C4-2B (cell line): ENCODE measurements at regions not wholly inside any gene's neighbourhood (a gene's known extent, or its start where the extent isn't known, plus 50 kb on each side); places are given as distances from the start of the nearest gene placed in this dataset.
A peak's percentile ranks its signal among the peaks of the same experiment; 100 is the strongest.

Source experiments
- H3K27ac ChIP-seq: fragments of 450-650 bp; 2 replicates; pipeline ENCODE4 v1.5.1; 2017
- ZFX ChIP-seq: fragments of 450-650 bp; IDR thresholded peaks from 2 replicates; pipeline ENCODE4 v1.6.1; 2017
- TF ChIP-seq, protein P1 (sequence below): fragments of 450-650 bp; conservative IDR thresholded peaks from 2 replicates; pipeline ENCODE4 v1.5.1; 2017; ENCODE audit warnings: mild to moderate bottlenecking

DNA sequence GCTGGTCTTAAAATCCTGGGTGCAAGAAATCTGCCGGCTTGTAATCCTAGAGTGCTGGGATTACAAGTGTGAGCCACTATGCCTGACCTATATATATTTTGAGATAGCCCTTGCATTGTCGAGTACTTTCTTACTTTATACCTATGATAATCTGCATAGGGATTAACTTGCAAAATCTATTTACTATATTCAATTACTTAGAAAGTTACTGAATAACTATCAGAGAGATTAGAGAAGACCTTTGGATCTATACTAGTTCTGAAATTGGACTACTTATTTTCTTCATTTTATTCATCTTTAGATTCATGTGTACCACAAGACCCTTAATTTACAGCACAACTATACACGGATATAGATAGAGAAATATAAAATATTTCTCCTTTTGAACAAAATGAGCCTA, 1766.0 kb downstream of the NCAM2 start:
- TF ChIP-seq ZFX = no peak
- TF ChIP-seq, protein P1, sequence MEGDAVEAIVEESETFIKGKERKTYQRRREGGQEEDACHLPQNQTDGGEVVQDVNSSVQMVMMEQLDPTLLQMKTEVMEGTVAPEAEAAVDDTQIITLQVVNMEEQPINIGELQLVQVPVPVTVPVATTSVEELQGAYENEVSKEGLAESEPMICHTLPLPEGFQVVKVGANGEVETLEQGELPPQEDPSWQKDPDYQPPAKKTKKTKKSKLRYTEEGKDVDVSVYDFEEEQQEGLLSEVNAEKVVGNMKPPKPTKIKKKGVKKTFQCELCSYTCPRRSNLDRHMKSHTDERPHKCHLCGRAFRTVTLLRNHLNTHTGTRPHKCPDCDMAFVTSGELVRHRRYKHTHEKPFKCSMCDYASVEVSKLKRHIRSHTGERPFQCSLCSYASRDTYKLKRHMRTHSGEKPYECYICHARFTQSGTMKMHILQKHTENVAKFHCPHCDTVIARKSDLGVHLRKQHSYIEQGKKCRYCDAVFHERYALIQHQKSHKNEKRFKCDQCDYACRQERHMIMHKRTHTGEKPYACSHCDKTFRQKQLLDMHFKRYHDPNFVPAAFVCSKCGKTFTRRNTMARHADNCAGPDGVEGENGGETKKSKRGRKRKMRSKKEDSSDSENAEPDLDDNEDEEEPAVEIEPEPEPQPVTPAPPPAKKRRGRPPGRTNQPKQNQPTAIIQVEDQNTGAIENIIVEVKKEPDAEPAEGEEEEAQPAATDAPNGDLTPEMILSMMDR = no peak
- H3K27ac ChIP-seq = no peak overlapping the region

DNA sequence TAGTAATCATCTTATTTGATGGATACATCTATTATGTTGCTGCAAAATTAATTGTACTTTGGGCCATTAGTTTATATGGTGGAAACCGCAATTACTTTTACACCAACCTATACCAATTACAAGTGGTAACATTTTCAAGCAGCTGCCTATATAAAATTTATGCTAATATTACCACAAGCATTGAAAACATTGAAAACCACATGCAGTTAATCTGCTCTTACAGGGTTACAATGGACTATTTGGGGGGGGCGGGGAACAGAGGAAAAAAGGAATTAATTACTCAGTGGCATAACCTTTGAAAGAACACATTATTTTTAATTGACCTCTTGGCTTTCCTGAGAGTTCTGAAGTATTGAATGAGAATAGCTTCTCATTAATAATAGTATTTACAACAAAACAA, 1793.2 kb downstream of the NCAM2 start:
- no peak overlapping the region for H3K27ac ChIP-seq
- no peak for TF ChIP-seq ZFX
- TF ChIP-seq, protein P1 = no peak

DNA sequence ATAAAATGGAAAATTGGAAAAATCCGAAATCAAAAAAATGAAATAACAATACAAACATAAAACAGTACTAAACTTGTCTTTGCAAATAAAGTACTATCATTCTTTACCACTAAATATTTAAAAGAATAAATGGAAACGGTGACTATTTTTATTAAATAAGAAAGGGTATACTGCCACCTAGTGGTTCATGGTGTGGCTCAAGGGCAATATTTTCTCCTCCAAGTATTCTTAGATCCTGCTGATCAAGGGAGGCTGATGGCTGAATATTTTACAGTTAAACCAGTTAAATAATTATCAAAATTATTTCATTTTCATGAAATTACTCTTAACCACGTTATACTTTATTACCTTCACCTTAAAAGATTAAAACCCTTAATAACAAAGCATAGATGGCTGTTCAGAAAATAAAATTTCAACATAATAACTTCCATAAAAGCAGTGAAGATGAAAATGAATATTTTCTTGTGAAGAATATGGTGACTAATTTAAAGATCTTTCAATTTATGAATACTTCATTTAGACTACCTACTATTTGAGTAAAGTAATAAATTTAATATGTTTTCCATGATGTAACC, 1793.9 kb downstream of the NCAM2 start:
- H3K27ac ChIP-seq = no peak overlapping the region
- no peak for TF ChIP-seq ZFX
- TF ChIP-seq, protein P1 = peak; percentile 76

DNA sequence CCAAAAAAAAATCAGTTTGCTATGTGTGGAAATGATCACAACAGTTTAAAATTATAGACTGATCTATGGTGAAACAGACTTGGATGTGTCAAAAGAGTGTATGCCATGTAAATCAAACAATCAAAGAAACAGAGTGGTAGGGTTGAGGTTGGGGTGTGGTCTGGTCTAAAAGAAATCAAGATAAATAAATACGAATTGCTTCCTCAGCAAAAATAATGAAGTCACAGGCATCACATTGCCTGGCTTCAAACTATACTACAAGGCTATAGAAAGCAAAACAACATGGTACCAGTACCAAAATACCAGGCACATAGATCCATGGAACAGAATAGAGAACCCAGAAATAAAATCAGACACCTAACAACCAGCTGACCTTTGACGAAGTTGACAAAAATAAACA, 1796.9 kb downstream of the NCAM2 start:
- H3K27ac ChIP-seq = no peak overlapping the region

DNA sequence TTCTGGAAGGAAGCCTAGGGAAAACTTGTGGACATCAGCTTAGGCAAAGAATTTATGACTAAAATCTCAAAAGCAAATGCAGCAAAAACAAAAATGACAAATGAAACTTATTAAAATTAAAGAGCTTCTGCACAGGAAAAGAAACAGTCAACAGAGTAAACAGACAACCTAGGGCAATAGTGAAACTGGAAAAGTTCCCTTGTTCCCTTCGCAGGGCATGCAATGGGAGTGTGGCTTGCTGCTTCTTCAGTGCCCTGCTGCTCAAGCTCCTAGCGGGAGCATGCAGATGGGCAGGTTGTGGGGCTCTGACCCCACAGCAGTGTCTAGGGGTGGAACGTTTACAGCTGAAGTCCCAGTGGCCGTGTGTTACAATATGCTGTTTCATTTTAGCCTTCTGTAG, 1797.4 kb downstream of the NCAM2 start:
- H3K27ac ChIP-seq = no peak overlapping the region; the same call in 1 of the 2 replicates
- no peak for TF ChIP-seq ZFX
- TF ChIP-seq, protein P1 = no peak

More for the DNA sequence above, 1796.9 kb downstream of the NCAM2 start:
- TF ChIP-seq ZFX = no peak
- TF ChIP-seq, protein P1 = no peak

DNA sequence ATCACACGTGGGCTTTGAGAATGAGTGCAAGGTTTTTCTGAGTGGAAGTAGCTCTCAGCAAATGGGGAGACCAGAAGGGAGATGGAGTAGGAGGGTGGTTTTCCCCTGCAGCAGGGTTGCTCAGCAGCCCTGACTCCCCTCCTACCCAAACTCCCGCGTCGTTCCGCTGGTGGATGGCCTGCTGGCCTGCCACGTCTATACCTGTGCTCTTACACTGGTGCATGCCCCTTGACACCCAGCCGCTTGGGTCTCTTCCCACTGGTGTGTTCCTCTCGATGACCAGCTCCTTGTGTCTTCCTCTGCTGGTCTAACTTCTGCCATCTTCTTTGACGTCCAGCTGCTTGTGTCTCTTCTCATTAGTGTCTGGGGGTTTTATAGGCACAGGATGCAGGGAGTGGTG, 1797.9 kb downstream of the NCAM2 start:
- TF ChIP-seq, protein P1 = no peak
- TF ChIP-seq ZFX = no peak

DNA sequence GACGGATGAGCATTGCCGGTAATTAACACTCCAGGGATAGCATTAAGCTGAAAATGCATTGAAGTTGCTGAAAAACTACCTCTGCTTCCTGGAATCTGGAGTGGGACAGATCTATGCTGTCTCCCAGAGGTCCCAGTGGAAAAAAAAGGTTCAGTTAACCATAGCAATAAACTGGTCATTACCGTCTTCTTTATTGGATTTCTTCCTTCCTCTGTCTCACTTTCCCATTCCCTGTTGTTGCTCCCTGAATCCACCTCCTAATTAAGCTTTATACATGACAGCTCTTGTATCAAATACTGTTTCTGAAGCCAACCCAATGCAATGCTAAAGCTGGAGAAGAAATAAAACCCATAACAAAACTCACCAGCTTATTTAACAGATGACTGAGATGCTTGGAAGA, 1805.9 kb downstream of the NCAM2 start:
- H3K27ac ChIP-seq = no peak overlapping the region
- no peak for TF ChIP-seq ZFX
- TF ChIP-seq, protein P1 = no peak

More for the DNA sequence above, 1797.9 kb downstream of the NCAM2 start:
- H3K27ac ChIP-seq = no peak overlapping the region; the same call in 1 of the 2 replicates
